HG03039 (cell line): ENCODE measurements at regions not wholly inside any gene's neighbourhood (a gene's known extent, or its start where the extent isn't known, plus 50 kb on each side); places are given as distances from the start of the nearest gene placed in this dataset.
"Not testable (repeated sequence)": the region's sequence is repeated elsewhere in the genome, so short reads cannot be mapped to it uniquely, and the experiment has no call there.

Source experiments
- ATAC-seq: cut with Tn5 transposase; IDR thresholded peaks from one replicate; pipeline ENCODE4 v1.9.1; 2021; ENCODE audit warnings: mild to moderate bottlenecking, moderate library complexity; ENCODE audit not compliant: unreplicated experiment

DNA sequence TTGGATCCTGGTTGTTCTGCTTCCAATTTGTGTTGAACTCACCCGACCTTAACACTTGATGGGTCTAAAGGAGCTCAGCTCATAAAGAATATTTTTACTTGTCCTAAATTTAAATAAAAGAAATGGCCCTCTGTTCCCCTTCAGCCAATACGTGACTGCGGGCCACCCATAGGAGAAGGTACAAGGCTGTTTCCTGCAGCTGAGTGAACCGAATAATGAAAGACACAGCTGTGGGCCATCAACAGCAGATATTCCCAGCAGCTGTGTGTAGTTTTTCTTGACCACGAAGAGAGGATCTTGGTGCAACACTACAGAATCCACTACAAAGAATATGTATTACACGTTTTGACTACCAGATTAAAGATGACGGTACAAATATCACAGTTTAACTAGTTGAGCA, 1431.6 kb downstream of the CDH11 start:
- ATAC-seq: no peak

DNA sequence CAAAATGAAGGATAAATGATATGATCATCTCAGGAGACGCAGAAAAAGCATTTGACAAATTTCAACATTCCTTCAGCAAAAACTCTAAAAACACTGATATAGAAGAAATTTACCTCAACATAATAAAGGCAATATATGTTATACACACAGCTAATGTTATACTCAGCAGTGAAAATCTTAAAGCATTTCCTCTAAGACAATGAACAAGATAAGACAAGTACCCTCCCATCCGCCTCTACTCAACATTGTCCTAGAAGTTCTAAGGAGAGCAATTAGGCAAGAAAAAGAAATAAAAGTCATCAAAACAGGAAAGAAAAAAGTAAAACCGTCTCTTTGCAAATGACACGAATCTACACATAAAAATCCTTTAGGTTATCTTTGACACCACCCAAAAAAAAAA, 1432.8 kb downstream of the CDH11 start:
- no peak for ATAC-seq

DNA sequence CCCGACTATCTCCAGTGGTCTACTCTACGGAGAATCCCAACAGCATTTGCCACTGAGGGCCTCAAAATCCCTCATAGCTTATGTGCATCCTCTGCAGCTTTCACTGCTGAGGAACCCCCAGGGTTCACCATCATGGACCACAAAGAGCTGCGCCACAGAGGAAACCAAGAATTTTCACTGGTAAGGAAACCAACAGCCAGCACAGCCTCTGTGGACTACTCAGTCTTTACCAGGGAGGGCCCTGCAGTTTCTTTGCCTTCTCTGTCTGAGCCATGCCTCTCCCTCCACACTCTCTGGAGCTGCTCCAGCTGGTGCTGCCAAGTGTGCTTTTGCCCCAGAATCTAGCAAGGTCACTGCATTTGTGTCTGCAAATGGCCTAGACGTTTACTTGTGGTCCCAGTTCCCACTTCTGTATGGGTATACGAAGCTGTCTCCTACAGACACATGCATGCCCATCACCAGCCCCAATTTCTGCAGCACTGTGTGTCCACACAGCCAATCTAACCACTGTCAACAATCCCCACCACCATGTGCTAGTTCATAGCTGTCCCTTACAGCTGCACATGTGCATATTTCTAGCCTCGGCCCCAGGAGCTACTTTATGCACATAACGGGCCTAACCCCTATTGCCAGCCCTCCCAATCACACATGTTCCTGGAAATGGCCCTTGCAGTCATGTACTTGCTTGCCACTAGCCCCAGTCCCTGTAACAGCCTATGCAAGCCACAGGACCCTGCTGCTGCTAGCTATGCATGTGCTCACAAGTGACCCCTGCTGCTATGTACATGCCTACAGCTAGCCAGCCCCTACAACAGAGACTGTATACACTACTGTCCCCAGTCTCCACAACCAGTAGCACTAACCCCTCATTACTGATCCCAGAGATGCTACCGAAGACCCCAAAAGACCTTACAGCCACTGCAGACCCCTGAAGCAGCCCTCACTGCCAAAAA, 1437.4 kb downstream of the CDH11 start:
- no peak for ATAC-seq

DNA sequence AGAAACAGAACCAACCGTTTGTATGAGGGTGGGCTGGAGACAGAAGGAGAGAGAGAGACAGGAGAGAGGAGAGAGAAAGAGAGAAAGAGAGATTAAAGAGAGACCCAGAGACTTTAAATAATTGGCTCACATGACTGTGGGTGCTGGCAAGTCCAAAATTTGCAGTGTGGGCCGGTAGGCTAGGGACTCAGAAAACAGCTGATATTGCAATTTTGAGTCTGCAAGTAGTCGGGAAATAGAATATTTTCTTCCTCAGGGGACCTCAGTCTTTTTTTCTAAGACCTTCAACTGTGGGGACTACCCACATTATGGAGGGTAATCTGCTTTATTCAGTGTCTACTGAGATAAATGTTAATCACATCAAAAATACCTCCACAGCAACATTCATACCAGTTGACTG, 1439.0 kb downstream of the CDH11 start:
- ATAC-seq: no peak

DNA sequence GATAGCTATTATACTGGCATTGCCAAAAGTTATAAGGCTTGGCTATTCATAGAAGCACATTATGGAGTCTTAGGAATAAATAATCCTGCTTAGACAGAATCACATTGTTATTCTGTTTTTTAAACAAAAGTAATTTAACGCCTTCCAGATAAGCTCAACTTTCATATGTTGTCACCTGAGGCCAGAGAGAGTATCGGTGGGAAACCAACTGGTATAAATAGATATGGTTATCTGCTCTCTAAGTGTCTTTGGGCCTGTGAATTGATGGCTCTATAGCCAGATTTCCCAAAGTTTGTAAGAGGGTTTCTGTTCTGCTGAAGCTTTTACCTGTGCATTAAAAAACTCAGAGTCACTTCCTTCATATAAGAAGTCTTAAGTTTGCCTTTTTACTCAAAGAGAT, 1449.4 kb downstream of the CDH11 start:
- no peak for ATAC-seq

DNA sequence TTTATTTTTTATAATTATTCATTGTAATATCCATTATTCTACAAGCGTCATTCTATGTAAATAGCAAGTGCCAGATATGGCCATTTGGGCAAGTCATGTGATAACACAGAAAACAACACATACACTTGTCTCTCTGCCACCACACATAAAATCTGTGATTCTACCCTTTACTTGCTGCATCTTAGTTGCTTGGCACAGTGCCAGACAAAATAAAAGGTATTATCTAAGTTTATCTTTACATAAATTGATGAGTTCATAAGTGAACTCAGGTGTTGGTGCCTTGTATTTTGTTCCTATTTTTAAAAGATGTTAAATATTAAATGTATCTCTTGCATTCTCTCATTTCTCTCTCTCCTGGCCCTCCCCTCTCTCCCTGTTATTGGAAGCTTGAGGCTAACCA, 1458.7 kb downstream of the CDH11 start:
- ATAC-seq: no peak

DNA sequence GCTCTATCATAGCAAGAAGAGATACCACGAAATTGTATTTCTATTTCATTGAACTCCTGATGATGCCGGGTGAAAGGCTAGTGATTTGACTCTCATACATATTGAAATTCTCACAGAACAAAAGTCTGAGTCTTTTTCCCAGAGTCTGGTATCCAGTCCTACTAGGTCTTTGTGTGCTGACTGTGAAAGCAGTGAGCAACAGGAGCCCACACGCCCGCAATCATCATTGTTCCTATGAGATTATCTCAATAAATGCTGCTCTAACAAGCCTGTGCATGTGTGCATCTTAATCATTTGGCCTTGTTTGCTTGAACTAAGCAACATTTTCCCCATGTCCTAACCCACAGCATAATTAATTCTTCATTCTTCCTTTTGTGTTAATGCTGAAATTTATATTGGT, 1466.0 kb downstream of the CDH11 start:
- ATAC-seq: no peak

DNA sequence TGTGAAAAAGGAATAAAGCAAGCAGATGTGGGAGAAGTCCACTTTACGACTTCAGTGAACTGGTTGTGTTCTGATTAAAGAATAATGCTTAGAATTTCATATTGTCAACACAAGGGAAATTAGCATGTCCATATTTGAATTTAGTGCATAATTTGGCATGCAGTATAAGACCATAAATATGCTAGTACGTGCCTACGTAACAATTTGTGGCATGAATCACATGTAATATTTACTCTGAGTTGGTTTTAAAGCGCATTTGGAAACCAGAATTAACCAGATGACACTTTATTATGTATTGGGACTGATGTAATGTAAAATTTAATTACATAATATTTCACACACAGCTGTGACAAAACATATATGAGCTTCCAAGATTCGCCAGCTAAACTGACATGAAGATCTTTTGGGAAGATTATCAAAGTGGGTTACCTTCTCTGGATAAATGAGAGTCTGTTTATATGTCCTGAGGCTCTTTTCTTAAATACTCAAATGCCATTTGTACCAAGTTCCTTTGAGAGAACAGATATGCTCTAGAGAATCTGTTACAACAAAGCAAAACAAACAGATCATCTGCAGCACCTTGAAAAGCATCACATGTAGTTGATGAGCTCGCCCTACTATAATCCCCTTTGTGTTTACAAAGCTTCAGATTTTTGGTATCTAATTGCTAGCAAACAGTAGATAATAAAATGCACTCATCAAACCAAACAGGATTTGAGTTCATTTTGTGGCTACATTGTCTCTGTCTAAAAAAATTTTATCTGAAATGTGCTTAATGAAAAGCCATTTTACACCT, 1468.6 kb downstream of the CDH11 start:
- ATAC-seq: no peak

DNA sequence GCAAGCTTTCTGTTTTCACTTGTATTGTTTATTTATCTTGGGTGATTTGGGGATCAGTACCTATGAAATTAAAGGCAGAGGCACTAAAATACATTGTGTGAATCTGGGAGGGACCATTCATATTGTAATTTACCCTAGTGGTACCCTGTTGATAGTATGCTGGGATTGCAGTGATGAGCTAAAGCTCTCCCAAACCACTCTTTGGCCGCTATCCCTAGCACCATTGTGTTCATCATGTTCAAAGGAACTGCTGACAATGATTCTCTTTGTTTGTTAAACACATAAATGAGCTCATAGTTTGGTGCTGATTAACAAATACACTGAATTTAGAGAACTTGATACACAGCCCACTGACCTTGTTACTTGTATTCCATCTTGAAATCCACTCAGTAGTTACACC, 1469.8 kb downstream of the CDH11 start:
- ATAC-seq: no peak

DNA sequence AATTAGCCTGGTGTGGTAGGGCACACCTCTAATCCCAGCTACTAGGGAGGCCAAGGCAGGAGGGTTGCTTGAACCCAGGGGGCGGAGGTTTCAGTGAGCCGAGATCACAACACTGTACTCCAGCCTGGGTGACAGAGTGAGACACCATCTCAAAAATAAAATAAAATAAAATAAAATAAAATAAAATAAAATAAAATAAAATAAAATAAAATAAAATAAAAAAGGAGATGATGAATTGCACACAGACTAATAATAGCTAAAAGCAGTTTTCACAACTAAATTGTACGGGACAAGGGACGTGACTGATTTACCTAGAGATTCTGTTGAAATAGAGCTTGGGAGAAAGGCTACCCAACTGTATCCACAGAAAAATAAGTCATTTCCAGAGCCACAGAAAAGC, 1471.3 kb downstream of the CDH11 start:
- no peak for ATAC-seq

DNA sequence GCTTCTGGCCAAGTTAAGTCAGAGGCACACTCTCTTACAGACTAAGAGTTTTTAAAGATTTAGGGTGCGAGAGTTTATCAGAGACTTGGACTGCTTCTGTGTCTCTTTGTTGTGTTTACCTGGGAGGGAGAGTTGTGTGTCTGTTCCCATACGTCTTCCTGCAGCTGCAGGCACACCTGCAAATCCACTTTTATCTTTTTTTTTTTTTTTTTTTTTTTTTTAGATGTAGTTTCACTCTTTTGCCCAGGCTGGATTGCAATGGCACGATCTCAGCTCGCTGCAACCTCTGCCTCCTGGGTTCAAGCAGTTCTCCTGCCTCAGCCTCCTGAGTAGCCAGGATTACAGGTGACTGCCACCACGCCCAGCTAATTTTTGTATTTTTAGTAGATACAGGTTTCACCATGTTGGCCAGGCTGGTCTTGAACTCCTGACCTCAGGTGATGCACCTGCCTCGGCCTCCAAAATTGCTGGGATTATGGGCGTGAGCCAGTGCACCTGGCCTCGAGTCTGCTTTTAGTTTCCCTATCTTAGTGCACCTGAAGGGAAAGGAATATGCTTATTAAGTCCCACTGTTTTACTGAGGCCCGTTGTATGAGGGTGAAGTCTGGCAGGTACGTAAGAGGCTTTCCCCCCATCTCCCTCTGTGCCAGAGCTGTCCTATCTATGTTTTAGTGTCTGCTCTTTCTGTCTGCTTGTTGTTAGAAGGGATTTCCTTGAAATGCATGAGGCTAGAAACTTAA, 1488.0 kb downstream of the CDH11 start:
- ATAC-seq: not testable (repeated sequence)

DNA sequence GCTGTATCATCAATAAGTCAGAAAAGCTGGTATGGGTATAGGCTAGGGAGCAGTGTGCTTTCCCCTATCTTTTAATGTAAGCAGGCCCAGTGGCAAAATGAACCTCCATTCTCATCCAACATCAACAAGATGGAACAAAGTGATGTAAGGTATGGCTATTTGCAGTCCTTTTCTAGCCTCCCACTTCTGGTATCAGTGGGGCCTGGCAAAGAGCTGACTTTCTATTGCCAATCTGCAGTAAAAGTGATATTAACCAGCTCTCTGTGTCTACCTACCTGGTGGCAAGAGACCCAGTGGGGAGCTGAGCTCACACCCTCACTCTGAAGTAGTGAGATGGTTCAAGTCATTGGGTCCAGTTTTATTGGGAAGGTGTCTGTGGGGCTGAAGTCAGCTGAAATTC, 1492.6 kb downstream of the CDH11 start:
- no peak for ATAC-seq

DNA sequence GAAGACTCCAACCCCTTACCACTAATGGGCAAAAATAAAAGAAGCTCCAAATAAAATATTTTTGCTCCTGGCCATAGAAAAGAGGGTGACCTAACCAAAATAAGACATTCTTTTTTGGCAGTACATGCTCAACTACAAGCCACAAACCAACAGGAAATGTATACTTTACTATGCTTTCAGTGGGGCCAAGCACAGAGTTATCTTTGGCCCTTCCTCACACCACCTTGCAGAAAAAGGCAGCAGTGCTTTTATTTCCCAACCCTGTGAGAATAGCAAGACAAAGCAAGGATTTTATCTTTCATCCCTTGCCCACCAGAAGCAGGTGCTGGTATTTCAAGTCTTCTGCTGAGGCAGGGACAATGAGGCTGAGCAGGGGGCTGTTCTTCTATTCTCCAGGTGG, 1493.1 kb downstream of the CDH11 start:
- ATAC-seq: no peak

DNA sequence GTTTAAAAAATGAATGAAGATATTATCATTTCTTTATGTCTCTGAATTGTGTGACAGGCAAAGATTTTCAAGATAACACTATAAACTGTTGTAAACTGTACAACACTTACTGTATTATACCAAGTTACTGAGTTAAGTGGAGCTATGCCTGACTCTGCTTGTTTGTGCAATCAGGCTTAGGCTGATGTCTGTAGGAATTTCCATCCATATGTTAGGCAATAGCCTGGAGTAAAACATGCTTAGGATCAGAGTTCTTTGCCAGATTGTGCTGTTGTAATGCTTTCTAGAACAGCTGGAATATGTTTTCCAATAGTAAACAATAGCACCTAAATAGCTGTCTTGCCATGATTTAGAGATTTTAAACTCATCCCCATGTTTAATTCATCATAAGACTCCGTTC, 1496.7 kb downstream of the CDH11 start:
- ATAC-seq: no peak

DNA sequence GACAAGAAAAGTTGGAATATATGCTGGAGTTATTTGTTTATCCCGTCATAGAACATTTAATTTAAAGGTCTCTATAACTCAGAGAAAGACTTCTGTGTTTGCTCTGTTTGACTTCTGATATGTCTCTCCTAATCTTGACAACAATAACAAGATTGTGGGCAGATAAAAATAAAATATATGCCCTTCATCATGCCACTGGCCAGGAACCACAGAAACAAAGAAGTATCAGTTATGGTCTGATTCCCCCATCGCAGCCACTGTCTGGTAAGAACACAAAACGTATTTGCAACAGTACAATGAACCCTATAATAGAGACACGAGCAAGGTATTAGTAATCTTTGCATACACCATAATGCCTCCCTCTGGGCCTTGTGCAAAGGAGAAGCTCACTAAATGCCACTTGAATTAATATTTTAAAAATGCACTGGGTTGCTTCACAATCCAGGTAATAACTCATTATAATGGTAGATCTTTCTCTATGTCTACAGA, 1498.3 kb downstream of the CDH11 start:
- no peak for ATAC-seq

DNA sequence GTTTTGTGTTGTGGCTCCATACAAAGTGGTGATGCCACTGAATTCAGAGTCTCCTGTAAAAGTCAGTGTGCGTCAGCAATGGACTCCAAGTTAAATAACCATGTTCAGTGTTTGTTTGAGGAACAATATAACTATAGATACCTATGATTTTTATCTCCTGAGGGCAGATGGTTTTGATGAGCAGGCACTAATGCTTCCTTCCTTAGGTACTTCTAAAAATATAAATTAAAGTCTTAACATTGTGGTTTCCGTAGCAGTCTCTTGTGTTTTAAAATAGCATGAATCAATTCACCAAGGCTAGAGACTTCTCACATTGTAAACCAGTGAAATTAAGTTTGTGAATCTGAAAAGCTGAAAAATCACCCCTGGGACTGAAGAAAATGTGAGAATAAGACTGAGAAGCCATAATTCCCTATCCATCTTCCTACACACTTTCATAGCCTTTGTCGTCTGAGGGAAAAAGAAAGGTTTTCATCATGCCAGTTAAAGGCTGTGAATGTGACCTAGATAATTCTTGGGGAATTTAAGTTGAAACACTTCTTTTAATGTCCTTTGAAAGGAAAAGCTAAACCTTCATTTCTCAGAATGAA, 1502.9 kb downstream of the CDH11 start:
- no peak for ATAC-seq

DNA sequence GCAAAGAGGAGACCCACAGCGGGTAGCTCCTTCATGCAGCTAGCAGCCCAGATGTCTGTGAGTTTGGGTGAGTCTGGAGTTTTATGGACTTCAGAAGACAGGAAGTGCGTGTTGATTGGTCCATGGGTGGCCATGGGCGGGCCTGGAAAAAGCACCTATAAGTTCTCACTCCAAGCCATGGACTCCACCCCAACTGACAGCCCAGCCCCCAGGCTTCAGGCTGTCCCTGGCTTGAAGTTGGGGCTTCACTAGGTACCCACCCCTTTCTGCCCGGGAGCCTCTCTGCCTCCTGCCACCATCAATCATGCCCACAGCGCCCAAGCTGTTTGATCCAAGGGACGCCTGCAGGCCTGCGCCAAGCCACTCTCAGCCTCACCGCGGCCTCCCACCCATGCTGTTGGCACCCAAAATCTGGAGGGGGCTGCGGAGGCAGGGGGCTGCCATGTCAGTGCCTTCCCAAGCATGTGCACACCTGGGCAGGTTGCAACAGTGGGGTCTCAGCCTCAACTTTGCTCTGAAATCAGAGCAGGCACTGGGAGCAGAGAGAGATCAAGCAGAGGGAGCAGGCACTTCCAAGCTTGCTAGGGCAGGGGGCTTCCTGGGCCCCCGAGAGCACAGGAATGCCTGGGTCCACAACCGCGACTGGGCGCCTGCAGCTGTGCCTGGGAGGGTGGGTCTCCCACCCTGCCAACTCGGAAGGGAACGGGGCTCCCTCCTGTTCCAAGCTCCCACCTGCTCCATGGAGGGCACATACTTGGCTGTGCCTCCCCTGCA, 1503.7 kb downstream of the CDH11 start:
- ATAC-seq: no peak

DNA sequence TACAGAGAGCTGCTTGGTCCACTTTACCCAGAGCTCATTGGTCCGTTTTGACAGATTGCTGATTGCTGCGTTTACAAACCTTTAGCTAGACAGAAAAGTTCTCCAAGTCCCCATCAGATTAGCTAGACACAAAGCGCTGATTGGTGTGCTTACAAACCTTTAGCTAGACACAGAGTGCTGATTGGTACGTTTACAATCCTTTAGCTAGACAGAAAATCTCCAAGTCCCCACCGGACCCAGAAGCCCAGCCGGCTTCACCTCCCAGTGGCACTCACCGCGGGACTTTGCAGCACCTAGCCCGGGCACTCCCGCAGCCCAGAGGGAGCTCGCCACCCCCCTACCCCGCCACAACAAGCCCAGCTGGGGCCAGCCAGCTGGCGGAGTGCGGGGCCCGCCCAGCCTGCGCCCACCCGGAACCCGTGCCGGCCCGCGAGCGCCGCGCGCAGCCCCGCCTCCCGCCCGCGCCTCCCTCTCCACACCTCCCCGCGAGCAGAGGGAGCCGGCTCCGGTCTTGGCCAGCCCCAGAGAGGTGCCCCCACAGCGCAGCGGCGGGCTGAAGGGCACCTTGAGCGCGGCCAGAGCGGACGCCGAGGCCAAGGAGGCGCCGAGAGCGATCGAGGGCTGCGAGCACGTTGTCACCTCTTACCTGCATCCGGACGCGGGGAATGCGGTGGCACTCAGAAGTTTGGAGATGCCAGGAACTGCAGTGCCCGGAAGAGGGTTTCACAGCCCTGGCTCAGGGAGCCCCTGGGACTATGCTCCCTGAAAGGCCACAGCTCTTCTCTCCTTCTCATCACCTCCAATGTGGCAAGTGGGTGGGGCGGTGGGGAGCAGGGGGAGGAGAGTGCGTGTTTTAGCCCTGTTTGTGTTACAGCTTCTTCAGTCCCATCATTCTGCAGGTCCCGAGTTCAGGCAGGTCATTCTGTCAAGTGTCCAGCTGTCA, 1504.5 kb downstream of the CDH11 start:
- no peak for ATAC-seq

DNA sequence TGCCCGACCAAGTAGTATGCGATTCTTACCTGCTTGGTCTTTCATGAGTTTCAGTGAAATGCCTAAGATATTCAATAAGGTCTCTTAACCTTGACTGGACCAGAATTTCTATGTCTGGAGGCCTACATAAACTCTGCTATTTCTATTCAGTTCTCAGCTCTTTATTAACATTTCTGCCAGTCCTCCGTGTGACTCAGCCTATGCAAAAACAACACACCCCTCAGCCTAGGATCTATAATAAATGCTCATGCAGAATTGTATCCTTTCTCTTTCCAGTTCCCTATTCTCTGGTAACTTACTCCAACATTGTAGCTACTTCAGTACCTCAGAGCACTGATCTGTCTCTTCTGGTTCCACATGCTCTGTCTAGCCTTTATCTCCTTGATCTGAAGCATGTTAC, 1507.4 kb downstream of the CDH11 start:
- ATAC-seq: no peak
